ENCODE measurements at regions not wholly inside any gene's neighbourhood (a gene's known extent, or its start where the extent isn't known, plus 50 kb on each side); places are given as distances from the start of the nearest gene placed in this dataset.

GRCh38 chr14:85319101-85319500 lies 210.8 kb upstream of the FLRT2 start:
- Histone ChIP-seq H3K27me3 (replicated peaks; ENCODE audit: control insufficient read depth, insufficient read depth, low read length) (no peaks in the 10 kb centered on the region), H3K36me3 (ENCODE audit: control insufficient read depth, insufficient read depth, low read length) (no peaks in the 10 kb centered on the region), H3K4me3 (replicated peaks; ENCODE audit: low read depth, low read length) (no peak overlapping the region)
- TF ChIP-seq CTCF (IDR thresholded peaks at IDR 0.05; ENCODE audit: insufficient read depth, low read length, poor library complexity, severe bottlenecking): no peak
- no peak for DNase-seq (ENCODE audit: extremely low read depth, insufficient read length)

- H3K36me3 ChIP-seq (ENCODE audit: control insufficient read depth, insufficient read depth, low read length): no peaks in the 10 kb centered on the region
- no peak overlapping the region for H3K4me3 ChIP-seq (replicated peaks; ENCODE audit: low read depth, low read length)
- no peaks in the 10 kb centered on the region for H3K27me3 ChIP-seq (replicated peaks; ENCODE audit: control insufficient read depth, insufficient read depth, low read length)
- no peak for DNase-seq (ENCODE audit: extremely low read depth, insufficient read length)
- TF ChIP-seq CTCF (IDR thresholded peaks at IDR 0.05; ENCODE audit: insufficient read depth, low read length, poor library complexity, severe bottlenecking): no peak
Observed at GRCh38 chr14:85319998-85320630, 209.8 kb upstream of the FLRT2 start.

GRCh38 chr14:85325134-85326017 lies 204.6 kb upstream of the FLRT2 start:
- DNase-seq (ENCODE audit: extremely low read depth, insufficient read length): no peak

GRCh38 chr14:85332401-85332800 lies 197.5 kb upstream of the FLRT2 start:
- no peaks in the 10 kb centered on the region for H3K36me3 ChIP-seq (ENCODE audit: control insufficient read depth, insufficient read depth, low read length)
- TF ChIP-seq CTCF (IDR thresholded peaks at IDR 0.05; ENCODE audit: insufficient read depth, low read length, poor library complexity, severe bottlenecking): no peak
- H3K4me3 ChIP-seq (replicated peaks; ENCODE audit: low read depth, low read length): no peak overlapping the region
- DNase-seq (ENCODE audit: extremely low read depth, insufficient read length): no peak
- H3K27me3 ChIP-seq (replicated peaks; ENCODE audit: control insufficient read depth, insufficient read depth, low read length): no peaks in the 10 kb centered on the region

More at GRCh38 chr14:85325134-85326017, 204.6 kb upstream of the FLRT2 start:
- no peak overlapping the region for H3K4me3 ChIP-seq (replicated peaks; ENCODE audit: low read depth, low read length)
- no peaks in the 10 kb centered on the region for H3K36me3 ChIP-seq (ENCODE audit: control insufficient read depth, insufficient read depth, low read length)
- no peak for TF ChIP-seq CTCF (IDR thresholded peaks at IDR 0.05; ENCODE audit: insufficient read depth, low read length, poor library complexity, severe bottlenecking)
- H3K27me3 ChIP-seq (replicated peaks; ENCODE audit: control insufficient read depth, insufficient read depth, low read length): no peaks in the 10 kb centered on the region

GRCh38 chr14:85333313-85333712 lies 196.6 kb upstream of the FLRT2 start:
- Histone ChIP-seq H3K27me3 (replicated peaks; ENCODE audit: control insufficient read depth, insufficient read depth, low read length) (no peaks in the 10 kb centered on the region), H3K36me3 (ENCODE audit: control insufficient read depth, insufficient read depth, low read length) (no peaks in the 10 kb centered on the region), H3K4me3 (replicated peaks; ENCODE audit: low read depth, low read length) (no peak overlapping the region)
- TF ChIP-seq CTCF (IDR thresholded peaks at IDR 0.05; ENCODE audit: insufficient read depth, low read length, poor library complexity, severe bottlenecking): no peak
- no peak for DNase-seq (ENCODE audit: extremely low read depth, insufficient read length)
